ENCODE measurements at regions not wholly inside any gene's neighbourhood (a gene's known extent, or its start where the extent isn't known, plus 50 kb on each side); places are given as distances from the start of the nearest gene placed in this dataset.

- no peak for DNase-seq (ENCODE audit: extremely low read depth, low read depth)
- no peak for TF ChIP-seq CTCF (IDR thresholded peaks at IDR 0.05; ENCODE audit: low read depth, low read length)
These were observed 143.3 kb upstream of the SMLR1 start for GRCh38 chr6:130683761-130684517.

- no peak for TF ChIP-seq CTCF (IDR thresholded peaks at IDR 0.05; ENCODE audit: low read depth, low read length)
- DNase-seq (ENCODE audit: extremely low read depth, low read depth): no peak
These were observed 134.5 kb upstream of the SMLR1 start for GRCh38 chr6:130692659-130693058.

- no peak for TF ChIP-seq CTCF (IDR thresholded peaks at IDR 0.05; ENCODE audit: low read depth, low read length)
- DNase-seq (ENCODE audit: extremely low read depth, low read depth): no peak
These were observed 133.3 kb upstream of the SMLR1 start for GRCh38 chr6:130693944-130694343.

GRCh38 chr6:130694606-130695005, 132.6 kb upstream of the SMLR1 start:
- DNase-seq (ENCODE audit: extremely low read depth, low read depth): no peak
- TF ChIP-seq CTCF (IDR thresholded peaks at IDR 0.05; ENCODE audit: low read depth, low read length): no peak

- no peak for TF ChIP-seq CTCF (IDR thresholded peaks at IDR 0.05; ENCODE audit: low read depth, low read length)
- DNase-seq (ENCODE audit: extremely low read depth, low read depth): no peak
These were observed 130.4 kb upstream of the SMLR1 start for GRCh38 chr6:130696806-130697205.

- DNase-seq (ENCODE audit: extremely low read depth, low read depth): no peak
- no peak for TF ChIP-seq CTCF (IDR thresholded peaks at IDR 0.05; ENCODE audit: low read depth, low read length)
These were observed 129.8 kb upstream of the SMLR1 start for GRCh38 chr6:130697271-130697994.

- peak; percentile 40 for DNase-seq (ENCODE audit: extremely low read depth, low read depth)
- TF ChIP-seq CTCF (IDR thresholded peaks at IDR 0.05; ENCODE audit: low read depth, low read length): peak; percentile 87
These were observed 129.1 kb upstream of the SMLR1 start for GRCh38 chr6:130697995-130698535.
